Type B pancreatic cell (in vitro differentiated cells): ENCODE measurements at regions not wholly inside any gene's neighbourhood (a gene's known extent, or its start where the extent isn't known, plus 50 kb on each side); places are given as distances from the start of the nearest gene placed in this dataset.

ENCODE experiments used
- DNase-seq: peaks from one replicate; pipeline ENCODE4 v3.0.0; 2021; ENCODE audit warnings: mixed read lengths; ENCODE audit not compliant: unreplicated experiment; ENCODE audit errors: extremely low spot score
- H3K27ac Mint-ChIP-seq: 2 replicates; pipeline ENCODE4 v1.8.0; 2021; ENCODE audit warnings: mild to moderate bottlenecking, mixed read lengths
- H3K27me3 Mint-ChIP-seq: 2 replicates; pipeline ENCODE4 v1.8.0; 2021; ENCODE audit warnings: mixed read lengths
- H3K36me3 Mint-ChIP-seq: 2 replicates; pipeline ENCODE4 v1.8.0; 2021; ENCODE audit warnings: mixed read lengths
- H3K4me1 Mint-ChIP-seq: one replicate; pipeline ENCODE4 v1.8.0; 2021; ENCODE audit warnings: mixed read lengths; ENCODE audit not compliant: unreplicated experiment
- H3K4me3 Mint-ChIP-seq: 2 replicates; pipeline ENCODE4 v1.8.0; 2021; ENCODE audit warnings: mild to moderate bottlenecking, mixed read lengths
- H3K9me3 Mint-ChIP-seq: 2 replicates; pipeline ENCODE4 v1.8.0; 2021; ENCODE audit warnings: mixed read lengths
- TF ChIP-seq, protein P1 (sequence below): fragments of 200-600 bp; sonication (generic); conservative IDR thresholded peaks from 2 replicates; pipeline ENCODE4 v1.5.0; 2021; ENCODE audit warnings: antibody characterized with exemption, mild to moderate bottlenecking

DNA sequence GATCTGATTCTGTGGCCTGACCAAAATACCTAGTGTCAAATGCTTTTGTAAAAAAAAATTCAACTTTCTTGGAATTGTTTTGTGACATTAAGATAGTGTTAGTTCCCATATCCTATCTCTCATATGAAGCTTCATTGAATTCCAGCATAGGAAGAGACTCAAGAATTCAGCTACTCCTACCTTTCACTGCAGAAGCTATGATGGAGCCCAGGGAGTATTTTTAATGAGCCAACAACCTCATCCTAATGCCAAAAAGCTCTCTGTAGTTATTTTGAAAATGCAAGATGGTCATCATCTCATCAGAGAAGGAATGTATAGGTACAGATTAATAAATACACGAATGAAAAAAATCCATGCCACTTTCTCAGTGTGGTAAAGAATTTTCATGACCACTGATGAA, 431.2 kb upstream of the SGCG start:
- no peaks in the 10 kb centered on the region for H3K27me3 Mint-ChIP-seq
- H3K36me3 Mint-ChIP-seq = peaks cover 3% of the 10 kb centered on the region
- DNase-seq = no peak
- H3K4me1 Mint-ChIP-seq = no peaks in the 10 kb centered on the region
- H3K9me3 Mint-ChIP-seq = peaks cover 9% of the 10 kb centered on the region
- TF ChIP-seq, protein P1, sequence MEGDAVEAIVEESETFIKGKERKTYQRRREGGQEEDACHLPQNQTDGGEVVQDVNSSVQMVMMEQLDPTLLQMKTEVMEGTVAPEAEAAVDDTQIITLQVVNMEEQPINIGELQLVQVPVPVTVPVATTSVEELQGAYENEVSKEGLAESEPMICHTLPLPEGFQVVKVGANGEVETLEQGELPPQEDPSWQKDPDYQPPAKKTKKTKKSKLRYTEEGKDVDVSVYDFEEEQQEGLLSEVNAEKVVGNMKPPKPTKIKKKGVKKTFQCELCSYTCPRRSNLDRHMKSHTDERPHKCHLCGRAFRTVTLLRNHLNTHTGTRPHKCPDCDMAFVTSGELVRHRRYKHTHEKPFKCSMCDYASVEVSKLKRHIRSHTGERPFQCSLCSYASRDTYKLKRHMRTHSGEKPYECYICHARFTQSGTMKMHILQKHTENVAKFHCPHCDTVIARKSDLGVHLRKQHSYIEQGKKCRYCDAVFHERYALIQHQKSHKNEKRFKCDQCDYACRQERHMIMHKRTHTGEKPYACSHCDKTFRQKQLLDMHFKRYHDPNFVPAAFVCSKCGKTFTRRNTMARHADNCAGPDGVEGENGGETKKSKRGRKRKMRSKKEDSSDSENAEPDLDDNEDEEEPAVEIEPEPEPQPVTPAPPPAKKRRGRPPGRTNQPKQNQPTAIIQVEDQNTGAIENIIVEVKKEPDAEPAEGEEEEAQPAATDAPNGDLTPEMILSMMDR = no peak
- no peak overlapping the region for H3K4me3 Mint-ChIP-seq
- H3K27ac Mint-ChIP-seq = no peak overlapping the region

DNA sequence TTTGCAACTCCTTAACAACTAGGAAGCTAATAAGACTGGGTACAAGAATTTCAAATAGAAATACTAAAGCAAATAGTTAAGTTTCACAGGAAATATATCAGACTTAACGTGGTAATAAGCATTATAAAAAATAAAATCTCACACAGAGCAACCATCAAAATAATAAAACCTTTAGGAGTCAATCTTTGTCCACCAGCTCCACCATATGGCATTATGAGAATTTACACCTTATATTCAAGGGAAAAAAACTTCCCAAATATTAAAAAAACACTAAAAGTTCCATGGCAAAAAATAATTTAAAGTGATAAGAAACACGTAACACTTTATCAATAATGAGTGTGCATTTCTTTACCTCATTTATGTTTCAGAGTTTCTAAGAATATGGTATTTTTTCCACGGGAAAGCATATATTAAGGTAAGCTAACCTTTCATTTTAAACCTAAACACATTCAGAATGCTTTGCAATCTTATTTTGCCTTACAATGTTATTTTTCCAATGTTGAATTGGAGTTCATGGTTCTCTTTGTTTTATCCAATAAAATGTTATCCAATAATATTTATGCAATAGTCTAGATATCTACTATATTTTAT, 423.2 kb upstream of the SGCG start:
- no peak overlapping the region for H3K4me3 Mint-ChIP-seq
- TF ChIP-seq, protein P1 = peak; percentile 81
- peaks cover 3% of the 10 kb centered on the region for H3K36me3 Mint-ChIP-seq
- no peaks in the 10 kb centered on the region for H3K4me1 Mint-ChIP-seq
- no peak overlapping the region for H3K27ac Mint-ChIP-seq
- DNase-seq = no peak
- H3K27me3 Mint-ChIP-seq = no peaks in the 10 kb centered on the region
- peaks cover 9% of the 10 kb centered on the region for H3K9me3 Mint-ChIP-seq

DNA sequence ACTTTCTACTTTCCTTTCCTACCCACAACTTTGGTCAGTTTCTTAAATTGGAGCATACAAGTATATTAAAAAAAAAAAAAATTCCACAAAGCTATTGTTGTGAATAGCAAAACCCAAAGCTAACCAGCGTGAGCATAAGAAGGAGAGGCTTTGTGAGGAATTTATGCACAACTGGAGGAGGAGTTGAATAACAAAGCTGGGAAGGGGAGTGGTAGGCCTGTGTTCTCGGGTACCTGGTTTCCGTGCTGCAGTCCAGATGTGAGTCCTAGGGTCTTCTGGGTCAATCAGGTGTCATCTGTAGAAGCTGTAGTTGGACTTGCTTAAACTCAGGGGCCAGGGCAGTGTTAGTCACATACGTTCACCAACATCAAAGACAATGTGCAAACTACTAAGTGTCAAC, 422.5 kb upstream of the SGCG start:
- H3K36me3 Mint-ChIP-seq = peaks cover 3% of the 10 kb centered on the region
- H3K9me3 Mint-ChIP-seq = peaks cover 9% of the 10 kb centered on the region
- no peak for DNase-seq
- TF ChIP-seq, protein P1 = no peak
- no peak overlapping the region for H3K27ac Mint-ChIP-seq
- H3K4me1 Mint-ChIP-seq = no peaks in the 10 kb centered on the region
- no peak overlapping the region for H3K4me3 Mint-ChIP-seq
- H3K27me3 Mint-ChIP-seq = no peaks in the 10 kb centered on the region

DNA sequence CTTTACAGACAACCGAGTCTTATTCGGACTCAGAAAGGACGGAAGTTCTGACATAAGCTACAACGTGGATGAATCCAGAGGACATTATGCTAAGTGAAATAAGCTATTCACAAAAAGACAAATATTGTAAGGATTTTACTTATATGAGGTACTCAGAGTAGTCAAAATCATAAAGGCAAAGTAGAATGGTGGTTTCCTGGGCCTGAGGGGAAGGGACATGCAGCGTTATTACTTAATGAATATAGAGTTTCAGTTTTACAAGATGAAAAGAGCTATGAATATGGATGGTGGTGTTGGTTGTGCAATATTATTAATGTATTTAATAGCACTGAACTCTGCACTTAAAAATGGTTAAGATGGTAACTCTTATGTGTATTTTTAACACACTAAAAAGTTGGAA, 419.1 kb upstream of the SGCG start:
- no peak for DNase-seq
- Mint-ChIP-seq H3K4me1 (no peaks in the 10 kb centered on the region), H3K27ac (no peak overlapping the region), H3K36me3 (no peaks in the 10 kb centered on the region), H3K4me3 (no peak overlapping the region), H3K27me3 (no peaks in the 10 kb centered on the region), H3K9me3 (no peaks in the 10 kb centered on the region)
- TF ChIP-seq, protein P1 = no peak

DNA sequence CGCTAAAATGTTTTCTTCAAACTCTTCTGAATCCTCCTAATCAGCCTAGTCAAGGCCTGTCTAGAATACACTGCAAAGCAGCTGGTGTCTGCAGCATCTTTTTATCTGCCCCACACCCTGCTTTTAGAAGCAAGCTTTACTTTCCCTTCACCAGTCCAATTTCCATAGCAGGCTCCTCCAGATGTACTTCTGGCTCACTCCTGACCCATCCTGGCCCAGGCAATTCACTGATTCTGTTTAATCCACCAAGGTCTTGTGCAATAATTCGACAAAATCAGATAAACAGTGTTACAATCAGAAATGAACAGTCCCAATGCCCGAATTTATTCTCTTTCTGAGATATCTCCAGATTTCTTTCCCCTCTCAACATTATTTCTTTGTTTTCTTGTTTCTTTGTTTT, 415.2 kb upstream of the SGCG start:
- TF ChIP-seq, protein P1 = no peak
- no peaks in the 10 kb centered on the region for H3K9me3 Mint-ChIP-seq
- no peak for DNase-seq
- H3K27me3 Mint-ChIP-seq = no peaks in the 10 kb centered on the region
- H3K36me3 Mint-ChIP-seq = no peaks in the 10 kb centered on the region
- H3K4me1 Mint-ChIP-seq = no peaks in the 10 kb centered on the region
- H3K4me3 Mint-ChIP-seq = no peak overlapping the region
- H3K27ac Mint-ChIP-seq = no peak overlapping the region

DNA sequence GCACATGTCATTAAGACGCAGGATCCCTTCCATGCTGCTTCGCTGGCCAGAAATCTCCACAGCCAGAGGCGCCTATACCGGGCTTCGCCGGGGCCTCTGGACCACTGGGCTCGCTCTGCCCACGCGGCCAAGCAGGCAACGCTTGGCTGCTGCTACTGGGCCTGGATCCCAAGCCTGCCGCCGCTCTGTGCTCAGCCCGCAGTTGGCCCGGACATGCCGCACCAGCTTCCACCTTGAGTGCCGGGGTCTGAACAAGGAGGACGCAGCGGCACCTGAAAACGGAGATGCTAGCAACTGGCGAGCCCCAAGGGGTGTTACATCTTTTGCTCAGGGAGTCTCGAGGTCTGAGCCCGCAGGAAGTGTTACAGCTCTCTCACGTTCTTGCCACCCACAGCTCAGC, 409.9 kb upstream of the SGCG start:
- H3K4me3 Mint-ChIP-seq = no peak overlapping the region
- no peaks in the 10 kb centered on the region for H3K36me3 Mint-ChIP-seq
- no peak overlapping the region for H3K27ac Mint-ChIP-seq
- H3K27me3 Mint-ChIP-seq = no peaks in the 10 kb centered on the region
- no peaks in the 10 kb centered on the region for H3K4me1 Mint-ChIP-seq
- DNase-seq = no peak
- TF ChIP-seq, protein P1 = no peak
- H3K9me3 Mint-ChIP-seq = no peaks in the 10 kb centered on the region
